WTC11 (cell line): ENCODE measurements at regions not wholly inside any gene's neighbourhood (a gene's known extent, or its start where the extent isn't known, plus 50 kb on each side); places are given as distances from the start of the nearest gene placed in this dataset.

ENCODE experiments used
- ATAC-seq: fragments of 200-7000 bp; cut with Tn5 transposase; 2 replicates; pipeline ENCODE4 v1.10.0; 2021; ENCODE audit warnings: mild to moderate bottlenecking, moderate library complexity
- CTCF ChIA-PET: fragments of 300-600 bp; sonication (Branson Sonifier 250); formaldehyde crosslinking; loops from one replicate; lab custom pipeline; 2021; ENCODE audit warnings: antibody characterized with exemption; lab: Charles Lee
- POLR2A ChIA-PET: fragments of 350-600 bp; sonication (Branson Sonifier 250); formaldehyde crosslinking; loops from one replicate; lab custom pipeline; 2021; ENCODE audit warnings: antibody characterized with exemption; lab: Charles Lee
- DNase-seq: peaks from one replicate; pipeline ENCODE4 v3.0.0; 2021; ENCODE audit warnings: low spot score
- H3K27ac Mint-ChIP-seq: 2 replicates; pipeline ENCODE4 v1.8.0; 2021; ENCODE audit warnings: mixed read lengths
- H3K27me3 Mint-ChIP-seq: 2 replicates; pipeline ENCODE4 v1.8.0; 2021; ENCODE audit warnings: low read depth, mild to moderate bottlenecking, moderate library complexity, mixed read lengths
- H3K36me3 Mint-ChIP-seq: 2 replicates; pipeline ENCODE4 v1.8.0; 2021; ENCODE audit warnings: mixed read lengths
- H3K4me1 Mint-ChIP-seq: 2 replicates; pipeline ENCODE4 v1.8.0; 2022; ENCODE audit warnings: mixed read lengths
- H3K4me3 Mint-ChIP-seq: 2 replicates; pipeline ENCODE4 v1.8.0; 2021; ENCODE audit warnings: mild to moderate bottlenecking, moderate library complexity, mixed read lengths
- H3K9me3 Mint-ChIP-seq: 2 replicates; pipeline ENCODE4 v1.8.0; 2021; ENCODE audit warnings: mixed read lengths
- ATF1 ChIP-seq: sonication (generic); formaldehyde crosslinking; IDR thresholded peaks from 2 replicates; pipeline ENCODE4 v1.8.1; 2023; ENCODE audit warnings: mild to moderate bottlenecking, moderate library complexity, missing genetic modification reagents
- CREM ChIP-seq: sonication (generic); formaldehyde crosslinking; IDR thresholded peaks from 2 replicates; pipeline ENCODE4 v1.8.1; 2022; ENCODE audit warnings: mild to moderate bottlenecking, missing genetic modification reagents, moderate library complexity
- ELF4 ChIP-seq: sonication (generic); formaldehyde crosslinking; IDR thresholded peaks from 2 replicates; pipeline ENCODE4 v1.8.1; 2022; ENCODE audit warnings: low read depth, mild to moderate bottlenecking, moderate library complexity, missing genetic modification reagents
- EMX1 ChIP-seq: fragments of 250-450 bp; sonication (Bioruptor Pico); IDR thresholded peaks from 2 replicates; pipeline ENCODE4 v1.8.0; 2021; ENCODE audit warnings: mild to moderate bottlenecking
- ETV6 ChIP-seq: sonication (generic); formaldehyde crosslinking; IDR thresholded peaks from 2 replicates; pipeline ENCODE4 v1.8.1; 2022; ENCODE audit warnings: mild to moderate bottlenecking, missing genetic modification reagents
- FOXJ3 ChIP-seq: sonication (generic); formaldehyde crosslinking; IDR thresholded peaks from 2 replicates; pipeline ENCODE4 v1.9.0; 2021; ENCODE audit warnings: missing genetic modification reagents, mild to moderate bottlenecking, borderline replicate concordance
- FOXK1 ChIP-seq: sonication (generic); formaldehyde crosslinking; IDR thresholded peaks from 2 replicates; pipeline ENCODE4 v1.8.0; 2022; ENCODE audit warnings: mild to moderate bottlenecking, moderate library complexity, missing genetic modification reagents
- FOXP1 ChIP-seq: sonication (generic); formaldehyde crosslinking; IDR thresholded peaks from 2 replicates; pipeline ENCODE4 v1.8.0; 2022; ENCODE audit warnings: missing genetic modification reagents, mild to moderate bottlenecking, moderate library complexity, borderline replicate concordance
- GRHL2 ChIP-seq: fragments of 250-450 bp; sonication (Bioruptor Pico); IDR thresholded peaks from 2 replicates; pipeline ENCODE4 v1.8.0; 2022; ENCODE audit warnings: mild to moderate bottlenecking, moderate library complexity; ENCODE audit not compliant: insufficient replicate concordance, severe bottlenecking
- IRF2 ChIP-seq: sonication (generic); formaldehyde crosslinking; IDR thresholded peaks from 2 replicates; pipeline ENCODE4 v1.8.0; 2022; ENCODE audit warnings: low read depth, missing genetic modification reagents, borderline replicate concordance
- KAT7 ChIP-seq: sonication (generic); formaldehyde crosslinking; IDR thresholded peaks from 2 replicates; pipeline ENCODE4 v1.8.1; 2023; ENCODE audit warnings: missing genetic modification reagents, mild to moderate bottlenecking, borderline replicate concordance
- NFYB ChIP-seq: sonication (generic); formaldehyde crosslinking; conservative IDR thresholded peaks from 2 replicates; pipeline ENCODE4 v1.8.0; 2022; ENCODE audit warnings: low read depth, missing genetic modification reagents
- NR1H2 ChIP-seq: sonication (generic); formaldehyde crosslinking; IDR thresholded peaks from 2 replicates; pipeline ENCODE4 v1.9.0; 2021; ENCODE audit warnings: mild to moderate bottlenecking, moderate library complexity, missing genetic modification reagents
- NR2C2 ChIP-seq: sonication (generic); formaldehyde crosslinking; IDR thresholded peaks from 2 replicates; pipeline ENCODE4 v1.8.0; 2022; ENCODE audit warnings: mild to moderate bottlenecking, missing genetic modification reagents
- RELA ChIP-seq: sonication (generic); formaldehyde crosslinking; IDR thresholded peaks from 2 replicates; pipeline ENCODE4 v1.8.1; 2022; ENCODE audit warnings: missing genetic modification reagents, mild to moderate bottlenecking, borderline replicate concordance
- SMAD4 ChIP-seq: sonication (generic); formaldehyde crosslinking; IDR thresholded peaks from 2 replicates; pipeline ENCODE4 v1.8.0; 2022; ENCODE audit warnings: mild to moderate bottlenecking, missing genetic modification reagents
- SOX15 ChIP-seq: fragments of 250-450 bp; sonication (Bioruptor Pico); IDR thresholded peaks from 2 replicates; pipeline ENCODE4 v1.9.0; 2021; ENCODE audit warnings: mild to moderate bottlenecking
- SP1 ChIP-seq: sonication (generic); formaldehyde crosslinking; conservative IDR thresholded peaks from 2 replicates; pipeline ENCODE4 v1.8.1; 2022; ENCODE audit warnings: missing genetic modification reagents
- TEAD1 ChIP-seq: sonication (generic); formaldehyde crosslinking; IDR thresholded peaks from 2 replicates; pipeline ENCODE4 v1.8.0; 2022; ENCODE audit warnings: mild to moderate bottlenecking, missing genetic modification reagents
- ZNF121 ChIP-seq: sonication (generic); formaldehyde crosslinking; IDR thresholded peaks from 2 replicates; pipeline ENCODE4 v1.8.0; 2023; ENCODE audit warnings: missing genetic modification reagents
- ZNF138 ChIP-seq: sonication (generic); formaldehyde crosslinking; conservative IDR thresholded peaks from 2 replicates; pipeline ENCODE4 v1.8.1; 2022; ENCODE audit warnings: mild to moderate bottlenecking, moderate library complexity, missing genetic modification reagents
- ZNF263 ChIP-seq: sonication (generic); formaldehyde crosslinking; IDR thresholded peaks from 2 replicates; pipeline ENCODE4 v1.8.1; 2022; ENCODE audit warnings: low read depth, mild to moderate bottlenecking, moderate library complexity, missing genetic modification reagents
- ZNF396 ChIP-seq: fragments of 250-450 bp; sonication (Bioruptor Pico); IDR thresholded peaks from 2 replicates; pipeline ENCODE4 v1.8.0; 2021; ENCODE audit warnings: mild to moderate bottlenecking, moderate library complexity, borderline replicate concordance
- ZNF416 ChIP-seq: fragments of 250-450 bp; sonication (Bioruptor Pico); IDR thresholded peaks from 2 replicates; pipeline ENCODE4 v1.9.0; 2021; ENCODE audit warnings: mild to moderate bottlenecking, inconsistent platforms
- TF ChIP-seq, protein P1 (sequence below): sonication (generic); formaldehyde crosslinking; IDR thresholded peaks from 2 replicates; pipeline ENCODE4 v1.8.1; 2023; ENCODE audit warnings: mild to moderate bottlenecking, moderate library complexity, missing genetic modification reagents
- TF ChIP-seq, protein P2 (sequence below): sonication (generic); formaldehyde crosslinking; IDR thresholded peaks from 2 replicates; pipeline ENCODE4 v1.8.0; 2022; ENCODE audit warnings: mild to moderate bottlenecking, missing genetic modification reagents
- TF ChIP-seq, protein P3 (sequence below): fragments of 250-450 bp; sonication (Bioruptor Pico); IDR thresholded peaks from 2 replicates; pipeline ENCODE4 v1.8.0; 2021; ENCODE audit warnings: mild to moderate bottlenecking
- TF ChIP-seq, protein P4 (sequence below): sonication (generic); formaldehyde crosslinking; IDR thresholded peaks from 2 replicates; pipeline ENCODE4 v1.8.1; 2022; ENCODE audit warnings: low read depth, mild to moderate bottlenecking, moderate library complexity, missing genetic modification reagents, borderline replicate concordance

DNA sequence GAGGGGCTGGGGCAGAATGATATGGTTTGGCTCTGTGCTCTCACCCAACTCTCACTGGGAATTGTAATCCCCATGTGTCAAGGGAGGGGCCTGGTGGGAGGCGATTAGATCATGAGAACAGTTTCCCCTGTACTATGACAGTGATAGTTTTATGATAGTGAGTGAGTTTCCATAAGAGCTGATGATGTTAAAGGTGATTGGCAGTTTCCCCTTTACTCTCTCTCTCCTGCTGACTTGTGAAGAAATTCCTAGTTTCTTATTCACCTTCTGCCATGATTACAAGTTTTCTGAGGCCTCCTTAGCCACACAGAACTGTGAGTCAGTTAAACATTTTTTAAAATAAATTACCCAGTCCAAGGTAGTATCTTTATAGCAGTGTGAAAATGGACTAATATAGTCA, 120.4 kb upstream of the CDH9 start:
- H3K4me3 Mint-ChIP-seq, result no peak overlapping the region
- no peak for ATAC-seq
- H3K27ac Mint-ChIP-seq, result no peak overlapping the region
- peaks cover 3% of the 10 kb centered on the region; the same call in 1 of the 2 replicates for H3K27me3 Mint-ChIP-seq
- H3K9me3 Mint-ChIP-seq, result peaks cover 82% of the 10 kb centered on the region
- DNase-seq, result no peak
- POLR2A ChIA-PET, result no interaction called here
- H3K4me1 Mint-ChIP-seq, result peaks cover 6% of the 10 kb centered on the region
- TF ChIP-seq NR2C2 (no peak), EMX1 (CRISPR knock-in tag) (no peak), ZNF396 (CRISPR knock-in tag) (no peak), SP1 (CRISPR knock-in tag) (no peak), TEAD1 (CRISPR knock-in tag) (no peak), IRF2 (no peak), FOXJ3 (CRISPR knock-in tag) (no peak), KAT7 (no peak), GRHL2 (CRISPR knock-in tag) (no peak), ZNF416 (CRISPR knock-in tag) (no peak), ZNF263 (CRISPR knock-in tag) (no peak), SMAD4 (CRISPR knock-in tag) (no peak)
- TF ChIP-seq, protein P1, sequence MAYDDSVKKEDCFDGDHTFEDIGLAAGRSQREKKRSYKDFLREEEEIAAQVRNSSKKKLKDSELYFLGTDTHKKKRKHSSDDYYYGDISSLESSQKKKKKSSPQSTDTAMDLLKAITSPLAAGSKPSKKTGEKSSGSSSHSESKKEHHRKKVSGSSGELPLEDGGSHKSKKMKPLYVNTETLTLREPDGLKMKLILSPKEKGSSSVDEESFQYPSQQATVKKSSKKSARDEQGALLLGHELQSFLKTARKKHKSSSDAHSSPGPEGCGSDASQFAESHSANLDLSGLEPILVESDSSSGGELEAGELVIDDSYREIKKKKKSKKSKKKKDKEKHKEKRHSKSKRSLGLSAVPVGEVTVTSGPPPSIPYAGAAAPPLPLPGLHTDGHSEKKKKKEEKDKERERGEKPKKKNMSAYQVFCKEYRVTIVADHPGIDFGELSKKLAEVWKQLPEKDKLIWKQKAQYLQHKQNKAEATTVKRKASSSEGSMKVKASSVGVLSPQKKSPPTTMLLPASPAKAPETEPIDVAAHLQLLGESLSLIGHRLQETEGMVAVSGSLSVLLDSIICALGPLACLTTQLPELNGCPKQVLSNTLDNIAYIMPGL (CRISPR knock-in tag), result no peak
- peaks cover 65% of the 10 kb centered on the region for H3K36me3 Mint-ChIP-seq
- CTCF ChIA-PET, result no interaction called here

DNA sequence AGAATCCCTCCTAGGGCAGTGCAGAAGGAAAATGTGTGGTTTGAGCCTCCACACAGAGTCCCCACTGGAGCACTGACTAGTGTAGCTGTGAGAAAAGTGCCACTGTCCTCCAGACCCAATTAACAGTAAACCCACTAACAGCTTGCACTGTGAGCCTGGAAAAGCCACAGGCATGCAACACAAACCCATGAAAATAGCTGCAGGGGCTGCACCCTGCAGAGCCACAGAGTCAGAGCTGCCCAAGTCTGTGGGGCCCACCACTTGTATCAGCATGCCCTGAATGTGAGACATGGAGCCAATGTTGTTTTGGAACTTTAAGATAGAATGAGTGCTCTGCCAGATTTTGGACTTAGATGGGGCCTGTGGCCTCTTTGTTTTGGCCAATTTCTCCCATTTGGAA, 119.8 kb upstream of the CDH9 start:
- TF ChIP-seq, protein P2, sequence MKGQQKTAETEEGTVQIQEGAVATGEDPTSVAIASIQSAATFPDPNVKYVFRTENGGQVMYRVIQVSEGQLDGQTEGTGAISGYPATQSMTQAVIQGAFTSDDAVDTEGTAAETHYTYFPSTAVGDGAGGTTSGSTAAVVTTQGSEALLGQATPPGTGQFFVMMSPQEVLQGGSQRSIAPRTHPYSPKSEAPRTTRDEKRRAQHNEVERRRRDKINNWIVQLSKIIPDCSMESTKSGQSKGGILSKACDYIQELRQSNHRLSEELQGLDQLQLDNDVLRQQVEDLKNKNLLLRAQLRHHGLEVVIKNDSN (CRISPR knock-in tag), result no peak
- TF ChIP-seq, protein P3, sequence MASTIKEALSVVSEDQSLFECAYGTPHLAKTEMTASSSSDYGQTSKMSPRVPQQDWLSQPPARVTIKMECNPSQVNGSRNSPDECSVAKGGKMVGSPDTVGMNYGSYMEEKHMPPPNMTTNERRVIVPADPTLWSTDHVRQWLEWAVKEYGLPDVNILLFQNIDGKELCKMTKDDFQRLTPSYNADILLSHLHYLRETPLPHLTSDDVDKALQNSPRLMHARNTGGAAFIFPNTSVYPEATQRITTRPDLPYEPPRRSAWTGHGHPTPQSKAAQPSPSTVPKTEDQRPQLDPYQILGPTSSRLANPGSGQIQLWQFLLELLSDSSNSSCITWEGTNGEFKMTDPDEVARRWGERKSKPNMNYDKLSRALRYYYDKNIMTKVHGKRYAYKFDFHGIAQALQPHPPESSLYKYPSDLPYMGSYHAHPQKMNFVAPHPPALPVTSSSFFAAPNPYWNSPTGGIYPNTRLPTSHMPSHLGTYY, result no peak
- TF ChIP-seq SMAD4 (CRISPR knock-in tag) (no peak), CREM (CRISPR knock-in tag) (no peak), ETV6 (CRISPR knock-in tag) (no peak), SP1 (CRISPR knock-in tag) (no peak), ZNF121 (CRISPR knock-in tag) (no peak), EMX1 (CRISPR knock-in tag) (no peak)
- TF ChIP-seq, protein P4, sequence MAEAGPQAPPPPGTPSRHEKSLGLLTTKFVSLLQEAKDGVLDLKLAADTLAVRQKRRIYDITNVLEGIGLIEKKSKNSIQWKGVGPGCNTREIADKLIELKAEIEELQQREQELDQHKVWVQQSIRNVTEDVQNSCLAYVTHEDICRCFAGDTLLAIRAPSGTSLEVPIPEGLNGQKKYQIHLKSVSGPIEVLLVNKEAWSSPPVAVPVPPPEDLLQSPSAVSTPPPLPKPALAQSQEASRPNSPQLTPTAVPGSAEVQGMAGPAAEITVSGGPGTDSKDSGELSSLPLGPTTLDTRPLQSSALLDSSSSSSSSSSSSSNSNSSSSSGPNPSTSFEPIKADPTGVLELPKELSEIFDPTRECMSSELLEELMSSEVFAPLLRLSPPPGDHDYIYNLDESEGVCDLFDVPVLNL (CRISPR knock-in tag), result no peak
- ChIA-PET POLR2A (no interaction called here), CTCF (no interaction called here)
- Mint-ChIP-seq H3K9me3 (peaks cover 83% of the 10 kb centered on the region), H3K36me3 (peaks cover 65% of the 10 kb centered on the region), H3K4me1 (peaks cover 3% of the 10 kb centered on the region), H3K4me3 (no peak overlapping the region), H3K27ac (no peak overlapping the region), H3K27me3 (peaks cover 3% of the 10 kb centered on the region; the same call in 1 of the 2 replicates)
- DNase-seq (no peak), ATAC-seq (no peak)

DNA sequence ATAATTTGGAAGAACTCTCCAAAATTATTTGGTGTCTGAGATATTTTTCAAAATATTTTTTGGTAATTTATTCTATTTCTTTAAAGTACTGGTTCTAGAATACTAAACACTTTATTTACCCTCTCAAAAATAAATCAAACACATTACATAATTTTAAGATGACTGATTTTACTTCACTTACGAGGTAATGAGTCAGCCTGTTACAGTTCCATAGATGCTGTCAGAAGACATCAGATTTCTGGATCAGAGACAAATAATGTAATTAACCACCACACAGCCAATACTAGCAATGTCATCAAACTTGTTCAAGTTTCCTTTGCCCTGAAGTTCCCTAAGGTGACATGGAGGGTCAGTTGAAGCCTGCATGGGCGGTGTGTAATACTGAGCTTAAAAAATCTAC, 106.1 kb upstream of the CDH9 start:
- no peaks in the 10 kb centered on the region; the same call in 1 of the 2 replicates for H3K4me1 Mint-ChIP-seq
- H3K9me3 Mint-ChIP-seq, result peaks cover 3% of the 10 kb centered on the region; the same call in 1 of the 2 replicates
- no peaks in the 10 kb centered on the region for H3K27me3 Mint-ChIP-seq
- DNase-seq, result no peak
- POLR2A ChIA-PET, result no interaction called here
- H3K36me3 Mint-ChIP-seq, result no peaks in the 10 kb centered on the region
- CTCF ChIA-PET, result no interaction called here
- H3K4me3 Mint-ChIP-seq, result no peak overlapping the region
- H3K27ac Mint-ChIP-seq, result no peak overlapping the region
- ATAC-seq, result no peak
- TF ChIP-seq NFYB (no peak), RELA (CRISPR knock-in tag) (no peak), ATF1 (CRISPR knock-in tag) (no peak), GRHL2 (CRISPR knock-in tag) (no peak), FOXP1 (CRISPR knock-in tag) (no peak), ELF4 (no peak), FOXK1 (CRISPR knock-in tag) (no peak), TEAD1 (CRISPR knock-in tag) (no peak), NR1H2 (CRISPR knock-in tag) (no peak), SOX15 (no peak), ZNF138 (no peak)
